ENCODE measurements at regions not wholly inside any gene's neighbourhood (a gene's known extent, or its start where the extent isn't known, plus 50 kb on each side); places are given as distances from the start of the nearest gene placed in this dataset.

- DNase-seq (ENCODE audit: low spot score) = no peak
Observed at GRCh38 chr13:30126903-30127428, 180.4 kb downstream of the KATNAL1 start.

- no peak for DNase-seq (ENCODE audit: low spot score)
Observed at GRCh38 chr13:30125422-30126073, 181.8 kb downstream of the KATNAL1 start.

GRCh38 chr13:30124131-30124768 is 183.1 kb downstream of the KATNAL1 start:
- DNase-seq (ENCODE audit: low spot score) = no peak

- no peak for DNase-seq (ENCODE audit: low spot score)
Observed at GRCh38 chr13:30123575-30123974, 183.8 kb downstream of the KATNAL1 start.

GRCh38 chr13:30121666-30122065 is 185.7 kb downstream of the KATNAL1 start:
- DNase-seq (ENCODE audit: low spot score) = no peak

- no peak for DNase-seq (ENCODE audit: low spot score)
Observed at GRCh38 chr13:30121244-30121643, 186.1 kb downstream of the KATNAL1 start.

- DNase-seq (ENCODE audit: low spot score) = no peak
Observed at GRCh38 chr13:30120133-30120822, 187.1 kb downstream of the KATNAL1 start.

- DNase-seq (ENCODE audit: low spot score) = no peak
Observed at GRCh38 chr13:30119476-30119875, 187.9 kb downstream of the KATNAL1 start.

- DNase-seq (ENCODE audit: low spot score) = no peak
Observed at GRCh38 chr13:30116379-30116778, 191.0 kb downstream of the KATNAL1 start.

- DNase-seq (ENCODE audit: low spot score) = no peak
Observed at GRCh38 chr13:30115257-30115600, 192.1 kb downstream of the KATNAL1 start.

GRCh38 chr13:30114571-30115256 is 192.6 kb downstream of the KATNAL1 start:
- peak; percentile 63 for DNase-seq (ENCODE audit: low spot score)

- DNase-seq (ENCODE audit: low spot score) = no peak
Observed at GRCh38 chr13:30113983-30114570, 193.3 kb downstream of the KATNAL1 start.

- DNase-seq (ENCODE audit: low spot score) = no peak
Observed at GRCh38 chr13:30113551-30113950, 193.8 kb downstream of the KATNAL1 start.

- DNase-seq (ENCODE audit: low spot score) = peak; percentile 47
Observed at GRCh38 chr13:30112602-30113435, 194.5 kb downstream of the KATNAL1 start.

GRCh38 chr13:30111810-30112209 is 195.5 kb downstream of the KATNAL1 start:
- no peak for DNase-seq (ENCODE audit: low spot score)

- no peak for DNase-seq (ENCODE audit: low spot score)
Observed at GRCh38 chr13:30110301-30111070, 196.9 kb downstream of the KATNAL1 start.

- DNase-seq (ENCODE audit: low spot score) = no peak
Observed at GRCh38 chr13:30109471-30110135, 197.7 kb downstream of the KATNAL1 start.

- no peak for DNase-seq (ENCODE audit: low spot score)
Observed at GRCh38 chr13:30108913-30109237, 198.5 kb downstream of the KATNAL1 start.

- DNase-seq (ENCODE audit: low spot score) = no peak
Observed at GRCh38 chr13:30108216-30108912, 199.0 kb downstream of the KATNAL1 start.

All from hematopoietic multipotent progenitor cell treated with erythropoietin and hydrocortisone succinate and interleukin-3 and kit ligand, for 17 days (in vitro differentiated cells).